HepG2 (cell line): ENCODE measurements at regions not wholly inside any gene's neighbourhood (a gene's known extent, or its start where the extent isn't known, plus 50 kb on each side); places are given as distances from the start of the nearest gene placed in this dataset.

Experiments used
- ATAC-seq: fragments of 200-7000 bp; cut with Tn5 transposase; 3 replicates; pipeline ENCODE4 v1.9.1; 2020; ENCODE audit warnings: mild to moderate bottlenecking, moderate library complexity
- BruUV-seq: library from RNA; stranded (reverse); fragments of 400-500 nt; replicated peaks from 2 replicates; lab custom pipeline; 2021; lab: Mats Ljungman, UMichigan
- CTCF ChIA-PET: fragments of 300-600 bp; formaldehyde crosslinking; extraction: SDS; loops from one replicate; lab custom pipeline; 2021; ENCODE audit warnings: low total read pairs, inconsistent platforms, low intra/inter-chr PET ratio; lab: Yijun Ruan, JAX
- POLR2A ChIA-PET: fragments of 350-600 bp; sonication (Branson Sonifier 250); formaldehyde crosslinking; loops from one replicate; lab custom pipeline; 2020; ENCODE audit warnings: antibody characterized with exemption, inconsistent platforms; lab: Yijun Ruan, JAX
- DNase-seq: peaks from one replicate; pipeline ENCODE4 v3.0.0-alpha.2; 2015; ENCODE audit warnings: low spot score
- FAIRE-seq: peaks from 3 replicates; lab custom pipeline; 2011; peaks lifted over from hg19 to GRCh38; lab: Jason Lieb, UNC
- H2AFZ ChIP-seq: one replicate; pipeline ENCODE4 v1.6.1; 2011; ENCODE audit warnings: low read length, inconsistent platforms
- H3K27ac ChIP-seq: fragments of 300-600 bp; 3 replicates; pipeline ENCODE4 v1.8.0; 2011; ENCODE audit warnings: mixed run types, mild to moderate bottlenecking, mixed read lengths, low read length, inconsistent platforms; ENCODE audit not compliant: insufficient read depth; ENCODE audit errors: extremely low read length
- H3K27me3 ChIP-seq, 2 experiments: fragments of 200-600 bp in 1 of 2; 2 replicates in 1 of 2; 3 replicates in 1 of 2; pipeline versions ENCODE4 v1.6.0 to v1.8.0; 2011; ENCODE audit warnings: low read length in 2 of 2, mild to moderate bottlenecking in 2 of 2, moderate library complexity in 2 of 2, inconsistent platforms in 1 of 2; ENCODE audit not compliant: insufficient read depth in 2 of 2, control insufficient read depth in 1 of 2
- H3K36me3 ChIP-seq, 2 experiments: fragments of 200-600 bp in 1 of 2; replicated peaks in 1 of 2; 2 replicates in 1 of 2; 3 replicates in 1 of 2; pipeline versions ENCODE4 v1.5.1 to v1.8.0; 2011; ENCODE audit warnings: low read length in 2 of 2, inconsistent platforms in 1 of 2; ENCODE audit not compliant: insufficient read depth in 2 of 2, control insufficient read depth in 1 of 2
- H3K4me1 ChIP-seq: 2 replicates; pipeline ENCODE4 v1.5.1; 2012; ENCODE audit warnings: low read length, inconsistent platforms; ENCODE audit not compliant: insufficient read depth
- H3K4me2 ChIP-seq: 2 replicates; pipeline ENCODE4 v1.6.0; 2011; ENCODE audit warnings: low read depth, low read length, inconsistent platforms
- H3K4me3 ChIP-seq, 3 experiments: fragments of 200-600 bp in 1 of 3; sonication (generic), shearing (Covaris generic) in 1 of 3; replicated peaks in 1 of 3; 2 replicates each; pipeline ENCODE4 v1.5.1; 2011 to 2016; ENCODE audit warnings: low read length in 3 of 3, inconsistent platforms in 2 of 3, low read depth in 2 of 3, mild to moderate bottlenecking in 2 of 3, control low read depth in 1 of 3, mixed read lengths in 1 of 3; ENCODE audit not compliant: insufficient read depth in 1 of 3
- H3K79me2 ChIP-seq: one replicate; pipeline ENCODE4 v1.6.1; 2011; ENCODE audit warnings: low read length, inconsistent platforms; ENCODE audit not compliant: insufficient read depth
- H3K9ac ChIP-seq: 2 replicates; pipeline ENCODE4 v1.6.0; 2011; ENCODE audit warnings: mild to moderate bottlenecking, low read depth, low read length, inconsistent platforms; ENCODE audit not compliant: insufficient read depth
- H3K9me3 ChIP-seq: 2 replicates; pipeline ENCODE4 v1.5.1; 2012; ENCODE audit warnings: mild to moderate bottlenecking, low read length
- H4K20me1 ChIP-seq: 2 replicates; pipeline ENCODE4 v1.6.0; 2011; ENCODE audit warnings: inconsistent platforms, mild to moderate bottlenecking, low read length, moderate library complexity; ENCODE audit not compliant: insufficient read depth
- ZNF326 ChIP-seq: sonication (generic); formaldehyde crosslinking; IDR thresholded peaks from 2 replicates; pipeline ENCODE4 v1.4.0; 2020; ENCODE audit warnings: missing genetic modification reagents, borderline replicate concordance
- ZNF746 ChIP-seq: sonication (generic); formaldehyde crosslinking; IDR thresholded peaks from 2 replicates; pipeline ENCODE4 v1.8.0; 2022; ENCODE audit warnings: mild to moderate bottlenecking, missing genetic modification reagents
- ZNF850 ChIP-seq: sonication (generic); formaldehyde crosslinking; conservative IDR thresholded peaks from 2 replicates; pipeline ENCODE4 v1.9.0; 2021; ENCODE audit warnings: mild to moderate bottlenecking, missing genetic modification reagents
- WGBS: methylation state at CpG from one replicate; pipeline ENCODE4 v1.1.6; 2017; ENCODE audit warnings: low lambda C conversion rate; 5-methylcytosine and 5-hydroxymethylcytosine counted together
- in situ Hi-C: cut with HindIII; loops from 2 replicates; pipeline ENCODE4 v1.10.0; 2017; ENCODE audit warnings: low pct_unique_long_range_greater_than_20kb; ENCODE audit not compliant: extremely low pct_ligation_motif_present
- intact Hi-C: fragments of 100-400 bp; cut with micrococcal nuclease; formaldehyde crosslinking; loops from one replicate; pipeline ENCODE4 v1.10.0; 2022; ENCODE audit not compliant: unreplicated experiment
- TF ChIP-seq, protein P1 (sequence below): sonication (generic); formaldehyde crosslinking; IDR thresholded peaks from 2 replicates; pipeline ENCODE4 v1.5.0; 2020; ENCODE audit warnings: mild to moderate bottlenecking, missing genetic modification reagents
- TF ChIP-seq, protein P2 (sequence below): sonication (generic); formaldehyde crosslinking; IDR thresholded peaks from 2 replicates; pipeline ENCODE4 v1.8.0; 2022; ENCODE audit warnings: mild to moderate bottlenecking, missing genetic modification reagents, moderate library complexity
- TF ChIP-seq, protein P3 (sequence below): sonication (generic); formaldehyde crosslinking; IDR thresholded peaks from 2 replicates; pipeline ENCODE4 v1.5.1; 2020; ENCODE audit warnings: missing genetic modification reagents, mild to moderate bottlenecking, borderline replicate concordance
- TF ChIP-seq, protein P4 (sequence below): sonication (generic); formaldehyde crosslinking; IDR thresholded peaks from 2 replicates; pipeline ENCODE4 v1.4.0; 2020; ENCODE audit warnings: missing genetic modification reagents
- TF ChIP-seq, protein P5 (sequence below): sonication (generic); formaldehyde crosslinking; IDR thresholded peaks from 2 replicates; pipeline ENCODE4 v1.5.1; 2020; ENCODE audit warnings: mild to moderate bottlenecking, missing genetic modification reagents, borderline replicate concordance

DNA sequence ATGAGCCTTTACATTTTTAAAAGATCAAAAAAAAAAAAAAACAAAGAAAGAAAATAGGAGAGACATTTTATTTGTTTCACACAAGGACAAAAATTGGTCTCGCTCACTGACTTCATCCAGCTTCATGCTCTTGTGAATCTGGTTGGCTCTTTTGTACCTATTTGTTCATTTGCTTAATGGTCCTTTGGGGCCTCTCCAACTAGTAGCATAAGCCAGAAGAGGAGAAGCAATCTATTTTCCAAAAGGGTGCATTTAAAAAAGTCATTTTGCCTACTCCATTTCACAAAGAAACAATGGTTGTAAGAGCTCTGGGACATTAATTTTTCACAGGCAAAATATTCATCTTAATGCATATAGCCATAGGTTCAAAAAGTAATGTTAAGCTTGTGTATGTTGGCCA lies 168.3 kb upstream of the ADAMTS9 start:
- no peaks in the 10 kb centered on the region for H4K20me1 ChIP-seq
- CTCF ChIA-PET = no interaction called here
- intact Hi-C loops (no loop called here), in situ Hi-C loops (no loop called here)
- H2AFZ ChIP-seq = no peak overlapping the region
- DNase-seq (no peak), FAIRE-seq (no peak)
- POLR2A ChIA-PET = no interaction called here
- no peak overlapping the region for H3K4me2 ChIP-seq
- H3K27ac ChIP-seq = no peak overlapping the region
- H3K9ac ChIP-seq = no peak overlapping the region
- H3K79me2 ChIP-seq = no peaks in the 10 kb centered on the region
- H3K4me3 ChIP-seq = no peak overlapping the region
- H3K27me3 ChIP-seq = no peaks in the 10 kb centered on the region
- TF ChIP-seq, protein P1, sequence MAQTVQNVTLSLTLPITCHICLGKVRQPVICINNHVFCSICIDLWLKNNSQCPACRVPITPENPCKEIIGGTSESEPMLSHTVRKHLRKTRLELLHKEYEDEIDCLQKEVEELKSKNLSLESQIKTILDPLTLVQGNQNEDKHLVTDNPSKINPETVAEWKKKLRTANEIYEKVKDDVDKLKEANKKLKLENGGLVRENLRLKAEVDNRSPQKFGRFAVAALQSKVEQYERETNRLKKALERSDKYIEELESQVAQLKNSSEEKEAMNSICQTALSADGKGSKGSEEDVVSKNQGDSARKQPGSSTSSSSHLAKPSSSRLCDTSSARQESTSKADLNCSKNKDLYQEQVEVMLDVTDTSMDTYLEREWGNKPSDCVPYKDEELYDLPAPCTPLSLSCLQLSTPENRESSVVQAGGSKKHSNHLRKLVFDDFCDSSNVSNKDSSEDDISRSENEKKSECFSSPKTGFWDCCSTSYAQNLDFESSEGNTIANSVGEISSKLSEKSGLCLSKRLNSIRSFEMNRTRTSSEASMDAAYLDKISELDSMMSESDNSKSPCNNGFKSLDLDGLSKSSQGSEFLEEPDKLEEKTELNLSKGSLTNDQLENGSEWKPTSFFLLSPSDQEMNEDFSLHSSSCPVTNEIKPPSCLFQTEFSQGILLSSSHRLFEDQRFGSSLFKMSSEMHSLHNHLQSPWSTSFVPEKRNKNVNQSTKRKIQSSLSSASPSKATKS = no peak
- TF ChIP-seq ZNF850 (CRISPR knock-in tag) = no peak
- TF ChIP-seq, protein P2, sequence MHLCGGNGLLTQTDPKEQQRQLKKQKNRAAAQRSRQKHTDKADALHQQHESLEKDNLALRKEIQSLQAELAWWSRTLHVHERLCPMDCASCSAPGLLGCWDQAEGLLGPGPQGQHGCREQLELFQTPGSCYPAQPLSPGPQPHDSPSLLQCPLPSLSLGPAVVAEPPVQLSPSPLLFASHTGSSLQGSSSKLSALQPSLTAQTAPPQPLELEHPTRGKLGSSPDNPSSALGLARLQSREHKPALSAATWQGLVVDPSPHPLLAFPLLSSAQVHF = no peak
- no peak for TF ChIP-seq ZNF326 (CRISPR knock-in tag)
- TF ChIP-seq, protein P3, sequence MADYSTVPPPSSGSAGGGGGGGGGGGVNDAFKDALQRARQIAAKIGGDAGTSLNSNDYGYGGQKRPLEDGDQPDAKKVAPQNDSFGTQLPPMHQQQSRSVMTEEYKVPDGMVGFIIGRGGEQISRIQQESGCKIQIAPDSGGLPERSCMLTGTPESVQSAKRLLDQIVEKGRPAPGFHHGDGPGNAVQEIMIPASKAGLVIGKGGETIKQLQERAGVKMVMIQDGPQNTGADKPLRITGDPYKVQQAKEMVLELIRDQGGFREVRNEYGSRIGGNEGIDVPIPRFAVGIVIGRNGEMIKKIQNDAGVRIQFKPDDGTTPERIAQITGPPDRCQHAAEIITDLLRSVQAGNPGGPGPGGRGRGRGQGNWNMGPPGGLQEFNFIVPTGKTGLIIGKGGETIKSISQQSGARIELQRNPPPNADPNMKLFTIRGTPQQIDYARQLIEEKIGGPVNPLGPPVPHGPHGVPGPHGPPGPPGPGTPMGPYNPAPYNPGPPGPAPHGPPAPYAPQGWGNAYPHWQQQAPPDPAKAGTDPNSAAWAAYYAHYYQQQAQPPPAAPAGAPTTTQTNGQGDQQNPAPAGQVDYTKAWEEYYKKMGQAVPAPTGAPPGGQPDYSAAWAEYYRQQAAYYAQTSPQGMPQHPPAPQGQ (CRISPR knock-in tag) = no peak
- TF ChIP-seq, protein P4, sequence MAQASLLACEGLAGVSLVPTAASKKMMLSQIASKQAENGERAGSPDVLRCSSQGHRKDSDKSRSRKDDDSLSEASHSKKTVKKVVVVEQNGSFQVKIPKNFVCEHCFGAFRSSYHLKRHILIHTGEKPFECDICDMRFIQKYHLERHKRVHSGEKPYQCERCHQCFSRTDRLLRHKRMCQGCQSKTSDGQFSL = no peak
- TF ChIP-seq, protein P5, sequence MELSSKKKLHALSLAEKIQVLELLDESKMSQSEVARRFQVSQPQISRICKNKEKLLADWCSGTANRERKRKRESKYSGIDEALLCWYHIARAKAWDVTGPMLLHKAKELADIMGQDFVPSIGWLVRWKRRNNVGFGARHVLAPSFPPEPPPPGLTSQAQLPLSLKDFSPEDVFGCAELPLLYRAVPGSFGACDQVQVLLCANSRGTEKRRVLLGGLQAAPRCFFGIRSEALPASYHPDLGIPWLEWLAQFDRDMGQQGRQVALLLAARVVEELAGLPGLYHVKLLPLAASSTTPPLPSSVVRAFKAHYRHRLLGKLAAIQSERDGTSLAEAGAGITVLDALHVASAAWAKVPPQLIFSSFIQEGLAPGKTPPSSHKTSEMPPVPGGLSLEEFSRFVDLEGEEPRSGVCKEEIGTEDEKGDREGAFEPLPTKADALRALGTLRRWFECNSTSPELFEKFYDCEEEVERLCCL (CRISPR knock-in tag) = no peak
- TF ChIP-seq ZNF746 (CRISPR knock-in tag) = no peak
- TF ChIP-seq, all 625 proteins: peak for 0
- Histone ChIP-seq H3K4me1 (no peaks in the 10 kb centered on the region), H3K9me3 (no peaks in the 10 kb centered on the region), H3K36me3 (no peaks in the 10 kb centered on the region)
- no TSS peak for BruUV-seq
- 53% methylated on average over 1 of the region's 1 CpG for WGBS
- ATAC-seq = no peak
